ENCODE measurements at regions not wholly inside any gene's neighbourhood (a gene's known extent, or its start where the extent isn't known, plus 50 kb on each side); places are given as distances from the start of the nearest gene placed in this dataset.

DNA sequence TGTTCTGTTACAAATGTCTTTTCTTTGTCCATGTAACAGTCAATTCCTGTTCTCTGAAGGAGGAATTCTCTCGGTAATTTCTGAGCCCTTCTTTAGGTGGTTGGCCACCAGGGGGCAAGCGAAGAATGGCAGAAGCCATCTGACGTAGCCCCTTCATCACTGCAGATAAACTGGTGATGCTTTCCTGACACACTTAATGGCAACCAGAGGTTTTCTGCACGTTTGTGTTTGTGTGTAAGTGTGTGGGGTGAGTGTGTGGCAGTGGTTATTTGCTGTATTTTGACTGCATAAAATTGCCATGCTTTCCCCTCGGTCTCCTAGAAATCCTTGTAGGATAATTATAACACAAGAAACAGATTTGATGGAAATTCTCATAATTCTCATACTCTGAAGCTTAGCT is 64.8 kb upstream of the STOX2 start:
- TF ChIP-seq CTCF (IDR thresholded peaks at IDR 0.05; ENCODE audit: low read depth, low read length, missing control alignments): peak; percentile 80
- DNase-seq (ENCODE audit: low read depth): peak; percentile 63
- no peak overlapping the region for H3K4me3 ChIP-seq (ENCODE audit: low read depth, low read length)
- in situ Hi-C loops (cut with HindIII; ENCODE audit: low sequenced_read_pairs): no loop called here

DNA sequence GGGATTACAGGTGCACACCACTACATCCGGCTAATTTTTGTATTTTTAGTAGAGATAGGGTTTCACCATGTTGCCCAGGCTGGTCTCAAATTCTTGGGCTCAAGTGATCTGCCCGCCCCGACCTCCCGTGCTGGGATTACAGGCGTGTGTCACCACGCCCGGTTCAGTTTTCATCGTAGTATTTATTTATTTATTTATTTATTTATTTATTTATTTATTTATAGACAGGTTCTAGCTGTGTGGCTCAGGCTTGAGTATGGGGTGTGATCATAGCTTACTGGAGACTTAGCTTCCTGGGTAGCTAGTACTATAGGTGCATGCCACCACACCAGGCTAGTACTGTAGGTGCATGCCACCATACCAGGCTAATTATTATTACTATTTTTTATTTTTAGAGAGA is 64.1 kb upstream of the STOX2 start:
- H3K4me3 ChIP-seq (ENCODE audit: low read depth, low read length): no peak overlapping the region
- in situ Hi-C loops (cut with HindIII; ENCODE audit: low sequenced_read_pairs): no loop called here
- no peak for TF ChIP-seq CTCF (IDR thresholded peaks at IDR 0.05; ENCODE audit: low read depth, low read length, missing control alignments)
- DNase-seq (ENCODE audit: low read depth): no peak

- no peak overlapping the region for H3K4me3 ChIP-seq (ENCODE audit: low read depth, low read length)
Observed at GRCh38 chr4:183842129-183842528, 63.0 kb upstream of the STOX2 start.

GRCh38 chr4:183843248-183843671 is 61.8 kb upstream of the STOX2 start:
- no peak for TF ChIP-seq CTCF (IDR thresholded peaks at IDR 0.05; ENCODE audit: low read depth, low read length, missing control alignments)
- DNase-seq (ENCODE audit: low read depth): no peak
- in situ Hi-C loops (cut with HindIII; ENCODE audit: low sequenced_read_pairs): no loop called here
- no peak overlapping the region for H3K4me3 ChIP-seq (ENCODE audit: low read depth, low read length)

More at GRCh38 chr4:183842129-183842528, 63.0 kb upstream of the STOX2 start:
- TF ChIP-seq CTCF (IDR thresholded peaks at IDR 0.05; ENCODE audit: low read depth, low read length, missing control alignments): no peak
- no peak for DNase-seq (ENCODE audit: low read depth)
- in situ Hi-C loops (cut with HindIII; ENCODE audit: low sequenced_read_pairs): no loop called here

DNA sequence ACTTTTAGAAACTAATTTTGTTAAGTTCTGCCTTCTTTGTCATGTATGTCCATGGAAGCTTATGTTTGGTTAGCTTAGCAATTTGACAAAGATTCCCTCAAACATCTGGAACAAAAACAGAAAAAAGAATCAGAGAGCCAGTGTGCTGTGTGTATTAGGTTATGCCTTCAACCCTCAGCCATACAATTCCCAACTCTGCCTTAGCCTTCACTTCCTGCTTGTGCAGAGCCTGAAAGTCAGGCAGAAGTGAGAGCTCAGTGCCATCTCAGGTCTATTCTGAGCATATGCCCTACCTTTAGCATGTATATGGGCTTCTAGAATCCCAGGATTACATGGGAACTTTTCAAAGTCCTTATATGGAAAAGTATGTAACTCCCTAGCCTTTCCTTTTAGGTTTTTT is 58.2 kb upstream of the STOX2 start:
- no peak overlapping the region for H3K4me3 ChIP-seq (ENCODE audit: low read depth, low read length)
- in situ Hi-C loops (cut with HindIII; ENCODE audit: low sequenced_read_pairs): loop anchor here (5.0 kb wide), 1 partner anchor 320 kb away; no protein-coding TSS in a partner anchor
- TF ChIP-seq CTCF (IDR thresholded peaks at IDR 0.05; ENCODE audit: low read depth, low read length, missing control alignments): no peak
- no peak for DNase-seq (ENCODE audit: low read depth)

- H3K4me3 ChIP-seq (ENCODE audit: low read depth, low read length): no peak overlapping the region
- DNase-seq (ENCODE audit: low read depth): no peak
- no peak for TF ChIP-seq CTCF (IDR thresholded peaks at IDR 0.05; ENCODE audit: low read depth, low read length, missing control alignments)
- in situ Hi-C loops (cut with HindIII; ENCODE audit: low sequenced_read_pairs): loop anchor here (5.0 kb wide), 1 partner anchor 318 kb away; no protein-coding TSS in a partner anchor
Observed at GRCh38 chr4:183848805-183849204, 56.3 kb upstream of the STOX2 start.

Measured in astrocyte of the cerebellum (primary cell).